Spleen (tissue), 11 donors: ENCODE measurements at regions not wholly inside any gene's neighbourhood (a gene's known extent, or its start where the extent isn't known, plus 50 kb on each side); places are given as distances from the start of the nearest gene placed in this dataset.

Experiments used
- DNase-seq: peaks from one replicate; pipeline ENCODE4 v3.0.0-alpha.2; 2020
- H3K27ac ChIP-seq, 8 donors: fragments of 200-600 bp; sonication (generic) in 7 of 8; 1 replicate in 4 of 8; 2 replicates in 4 of 8; pipeline versions ENCODE4 v1.5.0 to v1.8.0; 2016 to 2021; ENCODE audit warnings: inconsistent platforms in 4 of 8, mild to moderate bottlenecking in 4 of 8, moderate library complexity in 1 of 8
- H3K27me3 ChIP-seq, 7 donors: fragments of 200-600 bp; sonication (generic) in 6 of 7; replicated peaks in 1 of 7; 1 replicate in 4 of 7; 2 replicates in 3 of 7; pipeline versions ENCODE4 v1.5.0 to v1.8.0; 2016 to 2021; ENCODE audit warnings: inconsistent platforms in 3 of 7, mild to moderate bottlenecking in 1 of 7
- H3K36me3 ChIP-seq, 6 donors: fragments of 200-600 bp; sonication (generic) in 5 of 6; 1 replicate in 4 of 6; 2 replicates in 2 of 6; pipeline versions ENCODE4 v1.5.0 to v1.8.0; 2016 to 2021; ENCODE audit warnings: inconsistent platforms in 2 of 6
- H3K4me1 ChIP-seq, 6 donors: fragments of 200-600 bp; sonication (generic) in 5 of 6; 1 replicate in 3 of 6; 2 replicates in 3 of 6; pipeline versions ENCODE4 v1.5.0 to v1.8.0; 2016 to 2021; ENCODE audit warnings: inconsistent platforms in 3 of 6
- H3K4me3 ChIP-seq, 8 donors: fragments of 200-600 bp; sonication (generic) in 7 of 8; 1 replicate in 4 of 8; 2 replicates in 4 of 8; pipeline versions ENCODE4 v1.5.0 to v1.8.0; 2016 to 2021; ENCODE audit warnings: inconsistent platforms in 4 of 8, mild to moderate bottlenecking in 4 of 8, moderate library complexity in 2 of 8
- H3K9me3 ChIP-seq, 8 donors: fragments of 200-600 bp; sonication (generic) in 7 of 8; 1 replicate in 4 of 8; 2 replicates in 4 of 8; pipeline versions ENCODE4 v1.5.0 to v1.8.0; 2016 to 2021; ENCODE audit warnings: inconsistent platforms in 4 of 8
- POLR2A ChIP-seq, 3 donors: fragments of 450-650 bp; IDR thresholded peaks; one replicate each; pipeline ENCODE4 v1.5.1; 2017; ENCODE audit warnings: antibody characterized with exemption in 3 of 3, mild to moderate bottlenecking in 1 of 3
- POLR2AphosphoS5 ChIP-seq, 3 donors: sonication (generic); formaldehyde crosslinking; IDR thresholded peaks; one replicate each; pipeline ENCODE4 v1.5.1; 2017; ENCODE audit warnings: antibody characterized with exemption in 3 of 3
- WGBS, 5 donors: extraction: QIAGEN DNeasy Blood & Tissue Kit in 3 of 5; methylation state at CpG; one replicate each; pipeline versions ENCODE4 v1.1.5 to v1.1.7; 2013 to 2018; 5-methylcytosine and 5-hydroxymethylcytosine counted together
- intact Hi-C: fragments of 100-400 bp; cut with DNase I; formaldehyde crosslinking; loops from one replicate; pipeline ENCODE4 v1.15.0; 2023; ENCODE audit warnings: low total_unique reads
- TF ChIP-seq, protein P1 (sequence below), 11 experiments: fragments of 200-600 bp in 7 of 11; fragments of 450-650 bp in 4 of 11; sonication (generic) in 4 of 11; IDR thresholded peaks in 8 of 11; conservative IDR thresholded peaks in 3 of 11; 1 replicate in 7 of 11; 2 replicates in 4 of 11; pipeline versions ENCODE4 v1.4.0 to v1.8.0; 2016 to 2021; ENCODE audit warnings: antibody characterized with exemption in 11 of 11, inconsistent platforms in 4 of 11, mild to moderate bottlenecking in 1 of 11
- donor health status: healthy with polysubstance abuse.
- donor health status: DM: no; HTN: no; CAD: no; lungs with moderate emphysema.
- donor health status: DM: no; HTN: no; CAD: no.
- donor health status: Bipolar disorder and iron deficiency.
- donor health status: healthy.
- donor health status: DM: no; HTN: no; CAD: no.
- donor health status: DM: yes; HTN: yes; CAD: no.

DNA sequence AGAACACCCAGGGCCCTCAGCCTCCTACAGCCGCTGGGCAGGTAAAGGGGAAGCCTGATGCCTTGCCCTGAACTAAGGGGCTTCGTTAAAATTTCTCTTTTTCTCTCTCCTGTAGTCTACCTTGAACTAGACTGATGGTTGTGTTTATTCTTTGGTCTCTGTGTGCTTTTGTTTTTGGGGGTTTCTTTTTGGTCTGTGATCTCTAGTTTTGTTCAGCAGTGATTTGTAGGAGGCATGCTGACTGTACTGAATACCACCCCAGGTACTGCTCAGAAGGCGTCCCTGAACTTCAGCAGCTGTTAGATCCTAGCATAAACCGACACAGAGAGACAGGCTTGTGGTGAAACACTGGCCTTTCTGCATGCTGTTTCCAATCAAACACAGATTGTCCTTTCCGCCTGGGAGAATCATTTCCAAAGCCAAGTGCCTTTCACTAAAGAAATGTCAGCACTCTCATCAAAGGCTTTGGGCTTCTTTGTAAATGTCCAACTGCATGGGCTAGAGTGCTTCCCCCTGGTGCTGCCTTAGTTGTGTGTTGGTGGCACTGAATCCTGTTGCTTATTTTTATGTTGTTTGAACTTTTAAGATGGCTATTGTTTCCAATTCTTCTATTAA, 364.7 kb upstream of the SASH1 start:
- H3K9me3 ChIP-seq: no peaks in the 10 kb centered on the region
- H3K27me3 ChIP-seq: no peaks in the 10 kb centered on the region
- H3K4me3 ChIP-seq: no peak overlapping the region
- no peak overlapping the region for H3K27ac ChIP-seq
- TF ChIP-seq POLR2A (IDR thresholded peaks at IDR 0.05) (no peak), POLR2AphosphoS5 (IDR thresholded peaks at IDR 0.05) (no peak)
- TF ChIP-seq, protein P1, sequence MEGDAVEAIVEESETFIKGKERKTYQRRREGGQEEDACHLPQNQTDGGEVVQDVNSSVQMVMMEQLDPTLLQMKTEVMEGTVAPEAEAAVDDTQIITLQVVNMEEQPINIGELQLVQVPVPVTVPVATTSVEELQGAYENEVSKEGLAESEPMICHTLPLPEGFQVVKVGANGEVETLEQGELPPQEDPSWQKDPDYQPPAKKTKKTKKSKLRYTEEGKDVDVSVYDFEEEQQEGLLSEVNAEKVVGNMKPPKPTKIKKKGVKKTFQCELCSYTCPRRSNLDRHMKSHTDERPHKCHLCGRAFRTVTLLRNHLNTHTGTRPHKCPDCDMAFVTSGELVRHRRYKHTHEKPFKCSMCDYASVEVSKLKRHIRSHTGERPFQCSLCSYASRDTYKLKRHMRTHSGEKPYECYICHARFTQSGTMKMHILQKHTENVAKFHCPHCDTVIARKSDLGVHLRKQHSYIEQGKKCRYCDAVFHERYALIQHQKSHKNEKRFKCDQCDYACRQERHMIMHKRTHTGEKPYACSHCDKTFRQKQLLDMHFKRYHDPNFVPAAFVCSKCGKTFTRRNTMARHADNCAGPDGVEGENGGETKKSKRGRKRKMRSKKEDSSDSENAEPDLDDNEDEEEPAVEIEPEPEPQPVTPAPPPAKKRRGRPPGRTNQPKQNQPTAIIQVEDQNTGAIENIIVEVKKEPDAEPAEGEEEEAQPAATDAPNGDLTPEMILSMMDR (IDR thresholded peaks at IDR 0.05 in 8 of 11, conservative IDR thresholded peaks at IDR 0.05 in 3 of 11): no peak
- H3K36me3 ChIP-seq: no peaks in the 10 kb centered on the region
- WGBS, 5 donors: 80 to 93% (median 86%) methylated on average over 5 of the region's 5 CpGs
- peaks cover 0 to 3% (median 0%) of the 10 kb centered on the region in 6 donors for H3K4me1 ChIP-seq
- intact Hi-C loops: no loop called here
- DNase-seq: no peak

DNA sequence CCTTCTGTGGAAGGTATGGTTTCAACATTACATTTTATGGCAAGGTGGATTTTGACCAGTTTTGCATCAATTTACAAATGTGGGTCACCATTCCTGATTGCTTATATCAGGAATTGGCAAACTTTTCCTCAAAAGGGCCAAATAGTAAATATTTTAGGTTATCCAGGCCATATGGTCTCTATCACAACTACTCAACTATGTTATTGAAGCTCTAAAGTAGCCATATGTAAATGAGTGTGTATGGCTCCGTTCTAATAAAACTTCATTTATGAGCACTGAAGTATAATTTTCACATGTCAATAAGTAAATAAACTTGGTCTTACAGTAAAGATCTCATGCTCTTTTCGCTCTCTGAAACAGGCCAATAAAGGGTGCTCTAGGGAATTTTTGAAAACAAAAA, 362.7 kb upstream of the SASH1 start:
- DNase-seq: no peak
- Histone ChIP-seq H3K9me3 (no peaks in the 10 kb centered on the region), H3K27me3 (no peaks in the 10 kb centered on the region), H3K36me3 (no peaks in the 10 kb centered on the region), H3K27ac (no peak overlapping the region), H3K4me3 (no peak overlapping the region), H3K4me1 (no peaks in the 10 kb centered on the region)
- TF ChIP-seq POLR2AphosphoS5 (IDR thresholded peaks at IDR 0.05) (no peak), POLR2A (IDR thresholded peaks at IDR 0.05) (no peak)
- TF ChIP-seq, protein P1 (IDR thresholded peaks at IDR 0.05 in 8 of 11, conservative IDR thresholded peaks at IDR 0.05 in 3 of 11): no peak
- WGBS, 5 donors: 77 to 95% (median 92%) methylated on average over 2 of the region's 2 CpGs
- intact Hi-C loops: no loop called here

DNA sequence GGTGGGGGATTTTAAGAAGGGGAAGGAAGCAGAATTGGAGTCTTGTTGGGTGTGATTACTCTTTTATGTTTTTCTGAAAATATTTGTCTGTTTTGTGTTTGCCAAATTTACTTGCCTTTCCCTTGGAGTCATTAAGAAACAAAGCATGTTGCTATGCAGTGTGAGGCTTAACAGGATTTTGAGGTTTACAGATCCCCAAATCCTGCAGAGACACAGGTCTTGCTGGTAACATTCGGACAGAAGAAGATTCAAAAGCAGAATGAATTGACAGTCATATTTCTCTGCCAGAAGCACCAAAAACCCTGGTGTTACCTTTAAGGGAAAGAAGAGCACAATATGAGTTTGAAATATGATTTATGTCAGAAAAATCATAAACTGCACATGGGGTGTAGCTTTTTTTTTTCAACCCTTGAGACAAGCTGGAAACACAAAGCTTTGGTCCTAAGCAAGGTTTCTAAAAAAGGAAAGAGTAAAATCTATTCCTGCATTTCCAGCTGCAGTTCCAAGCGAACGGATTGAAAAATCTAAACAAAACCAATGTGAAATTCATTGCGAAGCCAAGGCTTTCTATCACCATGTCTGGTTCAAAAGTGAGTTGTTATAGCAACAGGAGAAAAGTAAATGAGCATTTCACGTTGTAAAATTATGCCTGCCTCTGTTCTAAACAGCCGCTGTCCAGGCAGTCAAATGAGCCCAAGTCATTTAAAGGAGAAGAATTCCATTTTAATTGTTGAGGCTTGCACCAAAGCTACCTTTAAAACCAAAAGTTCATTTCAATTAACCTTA, 358.9 kb upstream of the SASH1 start:
- TF ChIP-seq POLR2A (IDR thresholded peaks at IDR 0.05): no peak
- TF ChIP-seq POLR2AphosphoS5 (IDR thresholded peaks at IDR 0.05): no peak
- TF ChIP-seq, protein P1 (IDR thresholded peaks at IDR 0.05 in 8 of 11, conservative IDR thresholded peaks at IDR 0.05 in 3 of 11): no peak
- H3K4me3 ChIP-seq: no peak overlapping the region
- no peaks in the 10 kb centered on the region for H3K36me3 ChIP-seq
- intact Hi-C loops: no loop called here
- 76 to 92% (median 82%) methylated on average over 6 of the region's 6 CpGs for WGBS, 5 donors
- H3K9me3 ChIP-seq: peaks cover 0 to under 1% (median 0%) of the 10 kb centered on the region in 8 donors
- no peaks in the 10 kb centered on the region for H3K27me3 ChIP-seq
- no peak for DNase-seq
- H3K27ac ChIP-seq: no peak overlapping the region
- no peaks in the 10 kb centered on the region for H3K4me1 ChIP-seq

DNA sequence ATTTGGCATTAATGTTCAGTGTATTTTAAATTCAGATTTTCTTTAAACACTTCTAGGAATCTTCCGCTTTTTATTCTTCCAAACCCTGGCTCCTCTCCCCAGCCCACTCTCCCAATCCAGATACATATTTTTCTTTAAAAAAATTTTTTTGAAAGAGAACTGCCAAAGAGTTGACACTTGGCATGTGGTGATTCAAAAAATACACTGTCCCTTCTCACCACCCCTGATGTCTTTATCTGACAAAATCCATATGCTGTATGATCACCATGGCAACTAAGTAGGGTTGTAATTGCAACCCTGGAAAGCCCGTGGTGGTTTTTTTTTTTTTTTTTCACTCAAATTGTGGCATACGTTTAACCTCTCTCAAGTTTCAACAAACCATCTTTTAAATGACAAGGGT, 355.8 kb upstream of the SASH1 start:
- no peak for TF ChIP-seq POLR2A (IDR thresholded peaks at IDR 0.05)
- TF ChIP-seq, protein P1 (IDR thresholded peaks at IDR 0.05 in 8 of 11, conservative IDR thresholded peaks at IDR 0.05 in 3 of 11): no peak
- TF ChIP-seq POLR2AphosphoS5 (IDR thresholded peaks at IDR 0.05): no peak
- peaks cover 0 to 16% (median 0%) of the 10 kb centered on the region in 8 donors for H3K9me3 ChIP-seq
- no peak overlapping the region for H3K4me3 ChIP-seq
- no peaks in the 10 kb centered on the region for H3K36me3 ChIP-seq
- no peak overlapping the region for H3K27ac ChIP-seq
- 66 to 76% (median 74%) methylated on average over 3 of the region's 3 CpGs for WGBS, 5 donors
- no peaks in the 10 kb centered on the region for H3K27me3 ChIP-seq
- intact Hi-C loops: no loop called here
- DNase-seq: no peak
- no peaks in the 10 kb centered on the region for H3K4me1 ChIP-seq
